ENCODE measurements at regions not wholly inside any gene's neighbourhood (a gene's known extent, or its start where the extent isn't known, plus 50 kb on each side); places are given as distances from the start of the nearest gene placed in this dataset.

- H3K36me3 ChIP-seq (ENCODE audit: control insufficient read depth in 2 of 2, extremely low read depth in 1 of 2, insufficient read depth in 1 of 2, low read length in 1 of 2) = no peaks in the 10 kb centered on the region
- Mint-ChIP-seq H3K27ac (no peak overlapping the region), H3K4me1 (no peaks in the 10 kb centered on the region), H3K4me3 (no peak overlapping the region), H3K27me3 (no peaks in the 10 kb centered on the region), H3K9me3 (peaks cover 7 to 19% (median 10%) of the 10 kb centered on the region in 3 donors), H3K36me3 (no peaks in the 10 kb centered on the region)
- no peak for DNase-seq
- ATAC-seq (replicated peaks in 1 of 4) = no peak
- no peak overlapping the region for H3K4me3 ChIP-seq (ENCODE audit: control insufficient read depth in 1 of 2, extremely low read depth in 1 of 2, low read length in 1 of 2)
- H3K9me3 ChIP-seq = no peaks in the 10 kb centered on the region
- no peak overlapping the region for H3K27ac ChIP-seq (ENCODE audit: low read length)
- POLR2A ChIA-PET = no interaction called here
- no peaks in the 10 kb centered on the region for H3K27me3 ChIP-seq (replicated peaks in 1 of 2; ENCODE audit: control insufficient read depth in 2 of 2, extremely low read depth in 1 of 2, insufficient read depth in 2 of 2, low read length in 1 of 2)
- H3K4me1 ChIP-seq (ENCODE audit: control insufficient read depth in 1 of 2, extremely low read depth in 1 of 2, insufficient read depth in 2 of 2, low read length in 2 of 2) = no peaks in the 10 kb centered on the region
- no CpG with 5 or more reads among the region's 2 CpGs for WGBS (ENCODE audit: insufficient coverage)
- CTCF ChIA-PET = interaction anchor here in 1 of 2 donors (0.6 kb wide), 1 partner anchor 121 kb away, joined by 7 read pairs; no protein-coding TSS in a partner anchor
Observed at GRCh38 chr4:31234494-31234893, 514.3 kb downstream of the PCDH7 start.

GRCh38 chr4:31234901-31235300 lies 514.7 kb downstream of the PCDH7 start:
- POLR2A ChIA-PET = no interaction called here

GRCh38 chr4:31236020-31236638 lies 516.0 kb downstream of the PCDH7 start:
- no peak overlapping the region for H3K27ac Mint-ChIP-seq
- peaks cover 8 to 21% (median 10%) of the 10 kb centered on the region in 3 donors for H3K9me3 Mint-ChIP-seq
- no peak for ATAC-seq (replicated peaks in 1 of 4)
- Histone ChIP-seq H3K36me3 (ENCODE audit: control insufficient read depth in 2 of 2, extremely low read depth in 1 of 2, insufficient read depth in 1 of 2, low read length in 1 of 2) (no peaks in the 10 kb centered on the region), H3K27ac (ENCODE audit: low read length) (no peak overlapping the region), H3K27me3 (replicated peaks in 1 of 2; ENCODE audit: control insufficient read depth in 2 of 2, extremely low read depth in 1 of 2, insufficient read depth in 2 of 2, low read length in 1 of 2) (no peaks in the 10 kb centered on the region), H3K4me3 (ENCODE audit: control insufficient read depth in 1 of 2, extremely low read depth in 1 of 2, low read length in 1 of 2) (no peak overlapping the region), H3K9me3 (no peaks in the 10 kb centered on the region), H3K4me1 (ENCODE audit: control insufficient read depth in 1 of 2, extremely low read depth in 1 of 2, insufficient read depth in 2 of 2, low read length in 2 of 2) (no peaks in the 10 kb centered on the region)
- H3K4me3 Mint-ChIP-seq = no peak overlapping the region
- no peak for DNase-seq
- ChIA-PET CTCF (no interaction called here), POLR2A (interaction anchor here in 1 of 2 donors (0.6 kb wide), 1 partner anchor 29 kb away, joined by 3 read pairs; no protein-coding TSS in a partner anchor)
- WGBS (ENCODE audit: insufficient coverage) = 62% methylated on average over 4 of the region's 5 CpGs
- no peaks in the 10 kb centered on the region for H3K4me1 Mint-ChIP-seq
- H3K27me3 Mint-ChIP-seq = no peaks in the 10 kb centered on the region
- H3K36me3 Mint-ChIP-seq = no peaks in the 10 kb centered on the region

More at GRCh38 chr4:31234901-31235300, 514.7 kb downstream of the PCDH7 start:
- Histone ChIP-seq H3K27me3 (replicated peaks in 1 of 2; ENCODE audit: control insufficient read depth in 2 of 2, extremely low read depth in 1 of 2, insufficient read depth in 2 of 2, low read length in 1 of 2) (no peaks in the 10 kb centered on the region), H3K27ac (ENCODE audit: low read length) (no peak overlapping the region), H3K4me3 (ENCODE audit: control insufficient read depth in 1 of 2, extremely low read depth in 1 of 2, low read length in 1 of 2) (no peak overlapping the region), H3K36me3 (ENCODE audit: control insufficient read depth in 2 of 2, extremely low read depth in 1 of 2, insufficient read depth in 1 of 2, low read length in 1 of 2) (no peaks in the 10 kb centered on the region), H3K4me1 (ENCODE audit: control insufficient read depth in 1 of 2, extremely low read depth in 1 of 2, insufficient read depth in 2 of 2, low read length in 2 of 2) (no peaks in the 10 kb centered on the region), H3K9me3 (no peaks in the 10 kb centered on the region)
- Mint-ChIP-seq H3K4me1 (no peaks in the 10 kb centered on the region), H3K9me3 (peaks cover 7 to 19% (median 10%) of the 10 kb centered on the region in 3 donors), H3K27me3 (no peaks in the 10 kb centered on the region), H3K27ac (no peak overlapping the region), H3K36me3 (no peaks in the 10 kb centered on the region), H3K4me3 (no peak overlapping the region)
- ATAC-seq (replicated peaks in 1 of 4) = no peak
- no peak for DNase-seq
- no CpG with 5 or more reads among the region's 1 CpG for WGBS (ENCODE audit: insufficient coverage)
- CTCF ChIA-PET = interaction anchor here in 1 of 2 donors (0.6 kb wide), 1 partner anchor 122 kb away, joined by 7 read pairs; no protein-coding TSS in a partner anchor

- H3K36me3 Mint-ChIP-seq = no peaks in the 10 kb centered on the region
- WGBS (ENCODE audit: insufficient coverage) = 78% methylated on average over 3 of the region's 6 CpGs
- no peak overlapping the region for H3K4me3 Mint-ChIP-seq
- Histone ChIP-seq H3K9me3 (no peaks in the 10 kb centered on the region), H3K36me3 (ENCODE audit: control insufficient read depth in 2 of 2, extremely low read depth in 1 of 2, insufficient read depth in 1 of 2, low read length in 1 of 2) (no peaks in the 10 kb centered on the region), H3K27ac (ENCODE audit: low read length) (no peak overlapping the region), H3K4me1 (ENCODE audit: control insufficient read depth in 1 of 2, extremely low read depth in 1 of 2, insufficient read depth in 2 of 2, low read length in 2 of 2) (no peaks in the 10 kb centered on the region), H3K4me3 (ENCODE audit: control insufficient read depth in 1 of 2, extremely low read depth in 1 of 2, low read length in 1 of 2) (no peak overlapping the region), H3K27me3 (replicated peaks in 1 of 2; ENCODE audit: control insufficient read depth in 2 of 2, extremely low read depth in 1 of 2, insufficient read depth in 2 of 2, low read length in 1 of 2) (no peaks in the 10 kb centered on the region)
- H3K4me1 Mint-ChIP-seq = no peaks in the 10 kb centered on the region
- ChIA-PET CTCF (no interaction called here), POLR2A (no interaction called here)
- DNase-seq = no peak
- no peak overlapping the region for H3K27ac Mint-ChIP-seq
- no peaks in the 10 kb centered on the region for H3K27me3 Mint-ChIP-seq
- ATAC-seq (replicated peaks in 1 of 4) = no peak
- peaks cover 10 to 26% (median 13%) of the 10 kb centered on the region in 3 donors for H3K9me3 Mint-ChIP-seq
Observed at GRCh38 chr4:31236639-31237173, 516.5 kb downstream of the PCDH7 start.

- Mint-ChIP-seq H3K27ac (no peak overlapping the region), H3K36me3 (no peaks in the 10 kb centered on the region), H3K9me3 (peaks cover 10 to 22% (median 13%) of the 10 kb centered on the region in 3 donors), H3K27me3 (no peaks in the 10 kb centered on the region), H3K4me3 (no peak overlapping the region), H3K4me1 (no peaks in the 10 kb centered on the region)
- Histone ChIP-seq H3K36me3 (ENCODE audit: control insufficient read depth in 2 of 2, extremely low read depth in 1 of 2, insufficient read depth in 1 of 2, low read length in 1 of 2) (no peaks in the 10 kb centered on the region), H3K4me3 (ENCODE audit: control insufficient read depth in 1 of 2, extremely low read depth in 1 of 2, low read length in 1 of 2) (no peak overlapping the region), H3K4me1 (ENCODE audit: control insufficient read depth in 1 of 2, extremely low read depth in 1 of 2, insufficient read depth in 2 of 2, low read length in 2 of 2) (no peaks in the 10 kb centered on the region), H3K27me3 (replicated peaks in 1 of 2; ENCODE audit: control insufficient read depth in 2 of 2, extremely low read depth in 1 of 2, insufficient read depth in 2 of 2, low read length in 1 of 2) (no peaks in the 10 kb centered on the region), H3K9me3 (no peaks in the 10 kb centered on the region), H3K27ac (ENCODE audit: low read length) (no peak overlapping the region)
- ChIA-PET POLR2A (no interaction called here), CTCF (no interaction called here)
- ATAC-seq (replicated peaks in 1 of 4) (no peak), DNase-seq (no peak)
Observed at GRCh38 chr4:31237233-31237632, 517.1 kb downstream of the PCDH7 start.

GRCh38 chr4:31239886-31240285 lies 519.7 kb downstream of the PCDH7 start:
- Histone ChIP-seq H3K27ac (ENCODE audit: low read length) (no peak overlapping the region), H3K27me3 (replicated peaks in 1 of 2; ENCODE audit: control insufficient read depth in 2 of 2, extremely low read depth in 1 of 2, insufficient read depth in 2 of 2, low read length in 1 of 2) (no peaks in the 10 kb centered on the region), H3K9me3 (no peaks in the 10 kb centered on the region), H3K4me3 (ENCODE audit: control insufficient read depth in 1 of 2, extremely low read depth in 1 of 2, low read length in 1 of 2) (no peak overlapping the region), H3K36me3 (ENCODE audit: control insufficient read depth in 2 of 2, extremely low read depth in 1 of 2, insufficient read depth in 1 of 2, low read length in 1 of 2) (no peaks in the 10 kb centered on the region), H3K4me1 (ENCODE audit: control insufficient read depth in 1 of 2, extremely low read depth in 1 of 2, insufficient read depth in 2 of 2, low read length in 2 of 2) (no peaks in the 10 kb centered on the region)
- CTCF ChIA-PET = no interaction called here
- no peak for DNase-seq
- Mint-ChIP-seq H3K27me3 (no peaks in the 10 kb centered on the region), H3K4me1 (no peaks in the 10 kb centered on the region), H3K4me3 (no peak overlapping the region), H3K9me3 (peaks cover 6 to 35% (median 19%) of the 10 kb centered on the region in 3 donors), H3K36me3 (no peaks in the 10 kb centered on the region), H3K27ac (no peak overlapping the region)
- POLR2A ChIA-PET = no interaction called here
- ATAC-seq (replicated peaks in 1 of 4) = no peak
